K562 (cell line): ENCODE measurements at regions not wholly inside any gene's neighbourhood (a gene's known extent, or its start where the extent isn't known, plus 50 kb on each side); places are given as distances from the start of the nearest gene placed in this dataset.

Source experiments
- RFX1 ChIP-seq: fragments of 450-650 bp; IDR thresholded peaks from 2 replicates; pipeline ENCODE4 v1.6.1; 2016; ENCODE audit warnings: mild to moderate bottlenecking, moderate library complexity
- SP1 ChIP-seq: sonication (generic); formaldehyde crosslinking; IDR thresholded peaks from 2 replicates; pipeline ENCODE4 v1.8.1; 2022; ENCODE audit warnings: mild to moderate bottlenecking, missing genetic modification reagents
- TGIF2 ChIP-seq: sonication (generic); formaldehyde crosslinking; IDR thresholded peaks from 2 replicates; pipeline ENCODE4 v1.8.1; 2022; ENCODE audit warnings: mild to moderate bottlenecking, missing genetic modification reagents, moderate library complexity
- TF ChIP-seq, protein P1 (sequence below): sonication (generic); formaldehyde crosslinking; IDR thresholded peaks from 2 replicates; pipeline ENCODE4 v1.8.1; 2023; ENCODE audit warnings: missing genetic modification reagents, mild to moderate bottlenecking, borderline replicate concordance
- TF ChIP-seq, protein P2 (sequence below): fragments of 450-650 bp; IDR thresholded peaks from 2 replicates; pipeline ENCODE4 v1.6.1; 2016; ENCODE audit warnings: mild to moderate bottlenecking

- TF ChIP-seq, protein P1, sequence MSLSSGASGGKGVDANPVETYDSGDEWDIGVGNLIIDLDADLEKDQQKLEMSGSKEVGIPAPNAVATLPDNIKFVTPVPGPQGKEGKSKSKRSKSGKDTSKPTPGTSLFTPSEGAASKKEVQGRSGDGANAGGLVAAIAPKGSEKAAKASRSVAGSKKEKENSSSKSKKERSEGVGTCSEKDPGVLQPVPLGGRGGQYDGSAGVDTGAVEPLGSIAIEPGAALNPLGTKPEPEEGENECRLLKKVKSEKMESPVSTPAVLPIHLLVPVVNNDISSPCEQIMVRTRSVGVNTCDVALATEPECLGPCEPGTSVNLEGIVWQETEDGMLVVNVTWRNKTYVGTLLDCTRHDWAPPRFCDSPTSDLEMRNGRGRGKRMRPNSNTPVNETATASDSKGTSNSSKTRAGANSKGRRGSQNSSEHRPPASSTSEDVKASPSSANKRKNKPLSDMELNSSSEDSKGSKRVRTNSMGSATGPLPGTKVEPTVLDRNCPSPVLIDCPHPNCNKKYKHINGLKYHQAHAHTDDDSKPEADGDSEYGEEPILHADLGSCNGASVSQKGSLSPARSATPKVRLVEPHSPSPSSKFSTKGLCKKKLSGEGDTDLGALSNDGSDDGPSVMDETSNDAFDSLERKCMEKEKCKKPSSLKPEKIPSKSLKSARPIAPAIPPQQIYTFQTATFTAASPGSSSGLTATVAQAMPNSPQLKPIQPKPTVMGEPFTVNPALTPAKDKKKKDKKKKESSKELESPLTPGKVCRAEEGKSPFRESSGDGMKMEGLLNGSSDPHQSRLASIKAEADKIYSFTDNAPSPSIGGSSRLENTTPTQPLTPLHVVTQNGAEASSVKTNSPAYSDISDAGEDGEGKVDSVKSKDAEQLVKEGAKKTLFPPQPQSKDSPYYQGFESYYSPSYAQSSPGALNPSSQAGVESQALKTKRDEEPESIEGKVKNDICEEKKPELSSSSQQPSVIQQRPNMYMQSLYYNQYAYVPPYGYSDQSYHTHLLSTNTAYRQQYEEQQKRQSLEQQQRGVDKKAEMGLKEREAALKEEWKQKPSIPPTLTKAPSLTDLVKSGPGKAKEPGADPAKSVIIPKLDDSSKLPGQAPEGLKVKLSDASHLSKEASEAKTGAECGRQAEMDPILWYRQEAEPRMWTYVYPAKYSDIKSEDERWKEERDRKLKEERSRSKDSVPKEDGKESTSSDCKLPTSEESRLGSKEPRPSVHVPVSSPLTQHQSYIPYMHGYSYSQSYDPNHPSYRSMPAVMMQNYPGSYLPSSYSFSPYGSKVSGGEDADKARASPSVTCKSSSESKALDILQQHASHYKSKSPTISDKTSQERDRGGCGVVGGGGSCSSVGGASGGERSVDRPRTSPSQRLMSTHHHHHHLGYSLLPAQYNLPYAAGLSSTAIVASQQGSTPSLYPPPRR = no peak
- TF ChIP-seq TGIF2 (CRISPR knock-in tag) (no peak), RFX1 (no peak), SP1 (CRISPR knock-in tag) (no peak)
- TF ChIP-seq, protein P2, sequence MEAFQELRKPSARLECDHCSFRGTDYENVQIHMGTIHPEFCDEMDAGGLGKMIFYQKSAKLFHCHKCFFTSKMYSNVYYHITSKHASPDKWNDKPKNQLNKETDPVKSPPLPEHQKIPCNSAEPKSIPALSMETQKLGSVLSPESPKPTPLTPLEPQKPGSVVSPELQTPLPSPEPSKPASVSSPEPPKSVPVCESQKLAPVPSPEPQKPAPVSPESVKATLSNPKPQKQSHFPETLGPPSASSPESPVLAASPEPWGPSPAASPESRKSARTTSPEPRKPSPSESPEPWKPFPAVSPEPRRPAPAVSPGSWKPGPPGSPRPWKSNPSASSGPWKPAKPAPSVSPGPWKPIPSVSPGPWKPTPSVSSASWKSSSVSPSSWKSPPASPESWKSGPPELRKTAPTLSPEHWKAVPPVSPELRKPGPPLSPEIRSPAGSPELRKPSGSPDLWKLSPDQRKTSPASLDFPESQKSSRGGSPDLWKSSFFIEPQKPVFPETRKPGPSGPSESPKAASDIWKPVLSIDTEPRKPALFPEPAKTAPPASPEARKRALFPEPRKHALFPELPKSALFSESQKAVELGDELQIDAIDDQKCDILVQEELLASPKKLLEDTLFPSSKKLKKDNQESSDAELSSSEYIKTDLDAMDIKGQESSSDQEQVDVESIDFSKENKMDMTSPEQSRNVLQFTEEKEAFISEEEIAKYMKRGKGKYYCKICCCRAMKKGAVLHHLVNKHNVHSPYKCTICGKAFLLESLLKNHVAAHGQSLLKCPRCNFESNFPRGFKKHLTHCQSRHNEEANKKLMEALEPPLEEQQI = no peak
Observed at GRCh38 chr5:44729536-44729935, 79.2 kb upstream of the MRPS30 start (continued).
